ENCODE measurements at regions not wholly inside any gene's neighbourhood (a gene's known extent, or its start where the extent isn't known, plus 50 kb on each side); places are given as distances from the start of the nearest gene placed in this dataset.
"Not testable (repeated sequence)": the region's sequence is repeated elsewhere in the genome, so short reads cannot be mapped to it uniquely, and the experiment has no call there.

DNA sequence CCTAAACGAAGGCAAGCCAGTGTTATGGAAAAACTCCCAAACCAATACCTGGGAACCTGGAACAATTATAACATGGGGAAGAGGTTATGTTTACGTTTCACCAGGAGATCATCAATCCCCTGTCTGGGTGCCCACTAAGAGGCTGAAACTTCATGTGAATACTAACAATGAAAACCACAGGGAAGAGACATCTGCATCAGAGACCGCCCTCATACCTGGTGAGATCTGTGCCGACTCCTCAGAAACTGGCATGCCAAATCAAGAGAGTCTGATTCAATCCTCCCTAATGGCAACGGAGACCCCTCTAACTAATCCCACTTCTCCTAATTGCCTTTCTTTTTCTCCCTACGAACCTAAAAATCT lies 163.2 kb downstream of the IER5 start:
- no peaks in the 10 kb centered on the region for H3K36me3 ChIP-seq
- H3K4me1 ChIP-seq, result no peaks in the 10 kb centered on the region
- no peak for DNase-seq
- no peak overlapping the region for H3K27ac ChIP-seq
- in situ Hi-C loops (cut with MboI; ENCODE audit: low pct_ligation_motif_present in 1 of 4, low pct_unique_long_range_greater_than_20kb in 1 of 4, low sequenced_read_pairs in 3 of 4) (no loop called here), intact Hi-C loops (cut with DNase I; ENCODE audit: low total_unique reads) (no loop called here)
- no peaks in the 10 kb centered on the region for H3K9me3 ChIP-seq
- TF ChIP-seq, protein P1, sequence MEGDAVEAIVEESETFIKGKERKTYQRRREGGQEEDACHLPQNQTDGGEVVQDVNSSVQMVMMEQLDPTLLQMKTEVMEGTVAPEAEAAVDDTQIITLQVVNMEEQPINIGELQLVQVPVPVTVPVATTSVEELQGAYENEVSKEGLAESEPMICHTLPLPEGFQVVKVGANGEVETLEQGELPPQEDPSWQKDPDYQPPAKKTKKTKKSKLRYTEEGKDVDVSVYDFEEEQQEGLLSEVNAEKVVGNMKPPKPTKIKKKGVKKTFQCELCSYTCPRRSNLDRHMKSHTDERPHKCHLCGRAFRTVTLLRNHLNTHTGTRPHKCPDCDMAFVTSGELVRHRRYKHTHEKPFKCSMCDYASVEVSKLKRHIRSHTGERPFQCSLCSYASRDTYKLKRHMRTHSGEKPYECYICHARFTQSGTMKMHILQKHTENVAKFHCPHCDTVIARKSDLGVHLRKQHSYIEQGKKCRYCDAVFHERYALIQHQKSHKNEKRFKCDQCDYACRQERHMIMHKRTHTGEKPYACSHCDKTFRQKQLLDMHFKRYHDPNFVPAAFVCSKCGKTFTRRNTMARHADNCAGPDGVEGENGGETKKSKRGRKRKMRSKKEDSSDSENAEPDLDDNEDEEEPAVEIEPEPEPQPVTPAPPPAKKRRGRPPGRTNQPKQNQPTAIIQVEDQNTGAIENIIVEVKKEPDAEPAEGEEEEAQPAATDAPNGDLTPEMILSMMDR (IDR thresholded peaks at IDR 0.05), result no peak
- TF ChIP-seq POLR2A (IDR thresholded peaks at IDR 0.05) (no peak), POLR2AphosphoS5 (IDR thresholded peaks at IDR 0.05) (no peak), EP300 (IDR thresholded peaks at IDR 0.05; ENCODE audit: low read depth) (no peak)
- no peak overlapping the region for H3K4me3 ChIP-seq
- no peaks in the 10 kb centered on the region for H3K27me3 ChIP-seq
- 33 to 52% methylated on average over 1 to 6 of the region's 6 CpGs for WGBS, 2 donors (ENCODE audit: low coverage in 1 of 2)

DNA sequence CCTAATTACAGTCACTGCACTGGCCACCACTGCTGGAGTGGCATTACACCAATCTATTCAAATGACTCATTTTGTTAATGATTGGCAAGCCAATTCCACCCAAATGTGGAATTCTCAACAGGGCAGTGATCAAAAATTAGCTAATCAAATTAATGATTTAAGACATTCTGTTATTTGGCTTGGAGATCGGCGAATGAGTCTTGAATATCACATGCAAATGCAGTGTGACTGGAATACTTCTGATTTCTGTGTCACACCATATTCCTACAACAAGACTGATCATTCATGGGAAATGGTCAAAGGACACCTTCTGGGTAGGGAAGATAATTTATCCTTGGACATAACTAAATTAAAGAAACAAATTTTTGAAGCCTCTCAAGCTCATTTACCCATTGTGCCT lies 165.1 kb downstream of the IER5 start:
- WGBS, 2 donors (ENCODE audit: low coverage in 1 of 2), result 48 to 100% methylated on average over 1 to 2 of the region's 2 CpGs
- H3K27me3 ChIP-seq; H3K27ac ChIP-seq; H3K4me3 ChIP-seq; H3K36me3 ChIP-seq; intact Hi-C loops (cut with DNase I; ENCODE audit: low total_unique reads); H3K4me1 ChIP-seq; DNase-seq; H3K9me3 ChIP-seq; in situ Hi-C loops (cut with MboI; ENCODE audit: low pct_ligation_motif_present in 1 of 4, low pct_unique_long_range_greater_than_20kb in 1 of 4, low sequenced_read_pairs in 3 of 4): not testable (repeated sequence)

DNA sequence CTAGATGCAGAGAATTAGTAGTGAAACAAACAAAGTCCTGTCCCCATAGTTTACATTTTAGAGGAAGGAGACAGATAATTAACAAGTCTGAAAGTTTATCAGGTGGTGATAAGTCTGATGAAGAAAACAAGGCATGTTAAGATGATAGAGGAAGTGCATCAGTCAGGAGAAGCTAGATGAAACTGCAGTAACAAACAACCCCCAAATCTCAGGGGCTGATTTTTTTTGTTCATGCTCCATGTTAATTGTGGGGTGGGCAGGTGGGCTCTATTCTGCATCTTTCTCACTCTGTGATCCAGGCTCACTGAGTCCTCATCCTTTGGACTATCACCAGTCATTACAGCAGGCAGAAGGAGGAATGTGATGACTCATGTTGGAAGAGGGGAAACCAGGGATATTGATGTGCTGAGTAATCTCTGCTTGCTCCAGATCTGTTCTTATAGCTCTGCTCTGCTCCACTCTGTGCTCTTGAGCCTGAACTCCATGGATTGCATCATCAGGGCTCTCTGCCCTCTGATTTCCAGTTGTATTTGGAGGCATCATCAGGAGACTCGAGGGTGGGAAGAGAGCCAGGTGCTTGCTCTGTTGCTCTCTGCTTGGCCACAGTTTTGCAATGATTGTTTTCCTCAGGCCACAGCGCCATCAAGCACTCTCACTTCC lies 166.9 kb downstream of the IER5 start:
- no peaks in the 10 kb centered on the region for H3K4me1 ChIP-seq
- H3K27ac ChIP-seq, result no peak overlapping the region
- in situ Hi-C loops (cut with MboI; ENCODE audit: low pct_ligation_motif_present in 1 of 4, low pct_unique_long_range_greater_than_20kb in 1 of 4, low sequenced_read_pairs in 3 of 4) (no loop called here), intact Hi-C loops (cut with DNase I; ENCODE audit: low total_unique reads) (no loop called here)
- no peaks in the 10 kb centered on the region for H3K9me3 ChIP-seq
- 56% methylated on average over 2 of the region's 2 CpGs; no CpG with 5 or more reads in 1 of the 2 donors for WGBS, 2 donors (ENCODE audit: low coverage in 1 of 2)
- DNase-seq, result no peak
- no peak for TF ChIP-seq POLR2AphosphoS5 (IDR thresholded peaks at IDR 0.05)
- TF ChIP-seq EP300 (IDR thresholded peaks at IDR 0.05; ENCODE audit: low read depth), result no peak
- TF ChIP-seq, protein P1 (IDR thresholded peaks at IDR 0.05), result no peak
- no peak for TF ChIP-seq POLR2A (IDR thresholded peaks at IDR 0.05)
- no peaks in the 10 kb centered on the region for H3K27me3 ChIP-seq
- H3K4me3 ChIP-seq, result no peak overlapping the region
- no peaks in the 10 kb centered on the region for H3K36me3 ChIP-seq

DNA sequence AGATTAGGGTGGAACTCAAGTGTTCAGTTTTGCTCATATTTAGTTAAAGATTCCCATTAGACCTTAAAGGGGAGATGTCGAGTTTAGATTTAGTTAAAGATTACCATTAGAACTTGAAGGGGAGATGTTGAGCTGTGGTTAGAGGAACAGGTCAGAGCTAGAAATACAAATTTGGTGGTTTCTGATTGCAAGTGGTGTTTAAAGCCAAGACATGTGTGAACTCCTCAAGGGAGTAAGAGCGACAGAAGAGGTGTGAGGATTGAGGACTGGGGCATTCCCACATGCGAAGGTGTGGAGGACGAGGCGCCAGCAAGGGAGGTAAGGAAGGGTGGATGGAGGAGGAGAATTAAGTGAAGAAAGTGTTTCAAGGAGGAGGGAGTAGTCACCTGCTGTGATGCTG lies 168.6 kb downstream of the IER5 start:
- 62 to 70% methylated on average over 5 of the region's 5 CpGs for WGBS, 2 donors (ENCODE audit: low coverage in 1 of 2)
- in situ Hi-C loops (cut with MboI; ENCODE audit: low pct_ligation_motif_present in 1 of 4, low pct_unique_long_range_greater_than_20kb in 1 of 4, low sequenced_read_pairs in 3 of 4), result no loop called here
- Histone ChIP-seq H3K9me3 (no peaks in the 10 kb centered on the region), H3K36me3 (no peaks in the 10 kb centered on the region), H3K4me3 (no peak overlapping the region), H3K4me1 (no peaks in the 10 kb centered on the region), H3K27me3 (no peaks in the 10 kb centered on the region), H3K27ac (no peak overlapping the region)
- no peak for TF ChIP-seq POLR2A (IDR thresholded peaks at IDR 0.05)
- TF ChIP-seq, protein P1 (IDR thresholded peaks at IDR 0.05), result no peak
- TF ChIP-seq EP300 (IDR thresholded peaks at IDR 0.05; ENCODE audit: low read depth), result no peak
- no peak for TF ChIP-seq POLR2AphosphoS5 (IDR thresholded peaks at IDR 0.05)
- intact Hi-C loops (cut with DNase I; ENCODE audit: low total_unique reads), result no loop called here
- DNase-seq, result no peak
